OCI-LY3 (cell line): ENCODE measurements at regions not wholly inside any gene's neighbourhood (a gene's known extent, or its start where the extent isn't known, plus 50 kb on each side); places are given as distances from the start of the nearest gene placed in this dataset.
A peak's percentile ranks its signal among the peaks of the same experiment; 100 is the strongest.

Source experiments
- H2AFZ ChIP-seq: fragments of 200-600, 300-600 bp; shearing (Covaris generic); 2 replicates; pipeline ENCODE4 v1.6.0; 2014; ENCODE audit warnings: antibody characterized with exemption, low read depth, low read length
- H3K27ac ChIP-seq: fragments of 200-600, 300-600 bp; sonication (generic); 2 replicates; pipeline ENCODE4 v1.5.1; 2014; ENCODE audit warnings: mild to moderate bottlenecking, low read length, moderate library complexity, mixed read lengths
- H3K27me3 ChIP-seq: fragments of 200-600, 300-600 bp; sonication (generic); 2 replicates; pipeline ENCODE4 v1.6.1; 2014; ENCODE audit warnings: low read depth, low read length, mixed read lengths
- H3K36me3 ChIP-seq: fragments of 200-600, 300-600 bp; sonication (generic); replicated peaks from 2 replicates; pipeline ENCODE3; 2014; ENCODE audit warnings: low read depth, low read length, mixed read lengths
- H3K4me1 ChIP-seq: fragments of 300-600, 200-600 bp; sonication (generic); 2 replicates; pipeline ENCODE4 v1.6.1; 2014; ENCODE audit warnings: low read length, mixed read lengths
- H3K4me2 ChIP-seq: fragments of 200-600, 300-600 bp; sonication (generic); 2 replicates; pipeline ENCODE4 v1.6.1; 2014; ENCODE audit warnings: low read length, mixed read lengths
- H3K4me3 ChIP-seq: fragments of 300-600, 200-600 bp; sonication (generic); 2 replicates; pipeline ENCODE4 v1.5.1; 2014; ENCODE audit warnings: antibody characterized with exemption, mild to moderate bottlenecking, low read length, moderate library complexity
- H3K79me2 ChIP-seq: fragments of 300-600, 200-600 bp; shearing (Covaris generic); 2 replicates; pipeline ENCODE4 v1.6.1; 2014; ENCODE audit warnings: mild to moderate bottlenecking, low read length, mixed read lengths
- H3K9ac ChIP-seq: fragments of 300-600, 200-600 bp; shearing (Covaris generic); 2 replicates; pipeline ENCODE4 v1.6.0; 2014; ENCODE audit warnings: mild to moderate bottlenecking, low read length, moderate library complexity
- H3K9me3 ChIP-seq: fragments of 200-600, 300-600 bp; shearing (Covaris generic); 2 replicates; pipeline ENCODE4 v1.6.1; 2014; ENCODE audit warnings: low read length, mixed read lengths; ENCODE audit not compliant: insufficient read depth
- H4K20me1 ChIP-seq: fragments of 200-600, 300-600 bp; sonication (generic); 2 replicates; pipeline ENCODE4 v1.6.1; 2016; ENCODE audit warnings: low read length, mixed read lengths; ENCODE audit not compliant: insufficient read depth
- CTCF ChIP-seq: fragments of 200-600, 300-600 bp; sonication (generic); IDR thresholded peaks from 2 replicates; pipeline ENCODE4 v1.5.1; 2014; ENCODE audit warnings: antibody characterized with exemption, low read length, low read depth
- EZH2phosphoT487 ChIP-seq: fragments of 200-600 bp; shearing (Covaris generic); IDR thresholded peaks from 2 replicates; pipeline ENCODE4 v1.6.1; 2018; ENCODE audit warnings: antibody characterized with exemption, mixed run types, low read depth

GRCh38 chr12:126581655-126582054, 1516.4 kb downstream of the AACS start:
- TF ChIP-seq EZH2phosphoT487 (no peak), CTCF (no peak)
- no peaks in the 10 kb centered on the region for H3K79me2 ChIP-seq
- H3K36me3 ChIP-seq, result no peaks in the 10 kb centered on the region
- no peaks in the 10 kb centered on the region for H3K27me3 ChIP-seq
- no peaks in the 10 kb centered on the region for H3K4me1 ChIP-seq
- H3K4me2 ChIP-seq, result no peak overlapping the region
- H4K20me1 ChIP-seq, result no peaks in the 10 kb centered on the region
- H2AFZ ChIP-seq, result no peak overlapping the region
- no peak overlapping the region for H3K27ac ChIP-seq
- H3K9ac ChIP-seq, result no peak overlapping the region
- H3K4me3 ChIP-seq, result no peak overlapping the region
- no peaks in the 10 kb centered on the region for H3K9me3 ChIP-seq

GRCh38 chr12:126582231-126582630, 1517.0 kb downstream of the AACS start:
- Histone ChIP-seq H3K4me3 (no peak overlapping the region), H3K27ac (no peak overlapping the region), H3K27me3 (no peaks in the 10 kb centered on the region), H3K79me2 (no peaks in the 10 kb centered on the region), H2AFZ (no peak overlapping the region), H3K36me3 (no peaks in the 10 kb centered on the region), H3K9me3 (no peaks in the 10 kb centered on the region), H3K4me2 (no peak overlapping the region), H3K9ac (no peak overlapping the region), H4K20me1 (no peaks in the 10 kb centered on the region), H3K4me1 (no peaks in the 10 kb centered on the region)
- no peak for TF ChIP-seq CTCF

- Histone ChIP-seq H3K36me3 (no peaks in the 10 kb centered on the region), H4K20me1 (no peaks in the 10 kb centered on the region), H3K4me2 (peak overlapping the region; percentile 22; the same call in 1 of the 2 replicates), H3K9ac (no peak overlapping the region), H3K27ac (no peak overlapping the region), H3K4me3 (no peak overlapping the region), H3K27me3 (no peaks in the 10 kb centered on the region), H3K4me1 (peaks cover 9% of the 10 kb centered on the region), H3K79me2 (no peaks in the 10 kb centered on the region), H2AFZ (no peak overlapping the region), H3K9me3 (no peaks in the 10 kb centered on the region)
- TF ChIP-seq CTCF (no peak), EZH2phosphoT487 (no peak)
Measured at GRCh38 chr12:126588586-126589249, 1523.5 kb downstream of the AACS start.

DNA sequence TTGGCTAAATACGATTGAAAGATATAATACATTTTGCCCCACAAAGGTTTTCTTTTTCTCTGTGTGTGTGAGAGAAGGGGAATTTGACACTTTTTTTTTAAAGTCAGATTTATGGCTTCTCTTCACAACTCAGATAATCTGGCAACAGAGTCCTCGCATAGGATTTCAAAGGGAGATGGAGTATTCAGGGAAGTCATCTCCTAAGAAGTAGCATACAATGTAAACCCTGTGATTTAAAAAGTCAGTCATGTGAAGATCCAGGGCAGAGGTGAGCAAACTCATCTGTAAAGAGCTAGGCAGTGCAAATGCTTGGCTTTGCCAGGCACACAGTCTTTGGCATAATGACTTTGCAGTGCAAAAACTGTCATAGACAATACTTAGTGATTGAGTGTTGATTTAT, 1526.3 kb downstream of the AACS start:
- H3K4me1 ChIP-seq, result peaks cover 9% of the 10 kb centered on the region
- H3K79me2 ChIP-seq, result no peaks in the 10 kb centered on the region
- H3K27me3 ChIP-seq, result no peaks in the 10 kb centered on the region
- no peak overlapping the region for H3K9ac ChIP-seq
- no peak overlapping the region for H3K4me3 ChIP-seq
- H3K4me2 ChIP-seq, result no peak overlapping the region
- H3K27ac ChIP-seq, result no peak overlapping the region
- H3K9me3 ChIP-seq, result no peaks in the 10 kb centered on the region
- TF ChIP-seq CTCF (no peak), EZH2phosphoT487 (no peak)
- no peaks in the 10 kb centered on the region for H4K20me1 ChIP-seq
- H2AFZ ChIP-seq, result no peak overlapping the region
- no peaks in the 10 kb centered on the region for H3K36me3 ChIP-seq
